GM21390 (cell line): ENCODE measurements at regions not wholly inside any gene's neighbourhood (a gene's known extent, or its start where the extent isn't known, plus 50 kb on each side); places are given as distances from the start of the nearest gene placed in this dataset.

Source experiments
- ATAC-seq: cut with Tn5 transposase; IDR thresholded peaks from one replicate; pipeline ENCODE4 v1.9.1; 2021; ENCODE audit not compliant: unreplicated experiment

DNA sequence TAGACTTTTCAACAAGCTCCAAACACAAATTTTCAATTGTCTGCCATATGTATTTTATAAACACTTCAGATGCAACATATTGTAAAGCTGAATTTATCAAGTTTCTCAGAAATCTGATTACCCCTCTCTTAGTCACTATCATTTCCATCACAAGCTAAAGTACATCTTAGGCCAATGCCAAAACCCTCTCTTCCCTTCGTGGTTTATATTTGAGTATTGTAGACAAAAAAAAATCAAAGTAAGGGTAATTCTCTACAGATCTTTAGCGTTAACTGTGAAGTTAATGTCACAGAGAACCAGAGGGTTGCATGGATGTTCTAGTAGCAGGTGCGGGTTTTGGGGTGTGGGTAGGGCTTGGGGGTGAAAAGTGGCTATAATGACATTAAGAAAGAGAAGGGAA lies 387.7 kb upstream of the PTGER4 start:
- no peak for ATAC-seq

DNA sequence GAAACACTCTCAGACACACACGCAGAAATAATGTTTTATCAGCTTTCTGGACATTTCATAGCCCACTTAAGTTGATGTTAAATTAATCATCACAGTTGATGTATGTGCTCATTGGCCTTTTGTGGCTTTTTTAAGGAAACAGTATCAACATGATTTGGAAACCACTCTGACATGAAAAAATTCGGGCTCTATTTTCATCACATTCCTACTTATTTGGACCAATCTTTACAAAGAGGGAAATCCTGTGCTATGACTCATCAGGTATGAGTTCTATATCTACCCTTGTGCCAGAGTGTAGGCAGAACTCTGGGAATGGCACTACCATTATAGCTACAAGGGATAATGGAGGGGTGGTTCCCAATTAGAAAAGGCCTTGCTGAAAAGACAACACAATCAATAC lies 388.4 kb upstream of the PTGER4 start:
- ATAC-seq = no peak

DNA sequence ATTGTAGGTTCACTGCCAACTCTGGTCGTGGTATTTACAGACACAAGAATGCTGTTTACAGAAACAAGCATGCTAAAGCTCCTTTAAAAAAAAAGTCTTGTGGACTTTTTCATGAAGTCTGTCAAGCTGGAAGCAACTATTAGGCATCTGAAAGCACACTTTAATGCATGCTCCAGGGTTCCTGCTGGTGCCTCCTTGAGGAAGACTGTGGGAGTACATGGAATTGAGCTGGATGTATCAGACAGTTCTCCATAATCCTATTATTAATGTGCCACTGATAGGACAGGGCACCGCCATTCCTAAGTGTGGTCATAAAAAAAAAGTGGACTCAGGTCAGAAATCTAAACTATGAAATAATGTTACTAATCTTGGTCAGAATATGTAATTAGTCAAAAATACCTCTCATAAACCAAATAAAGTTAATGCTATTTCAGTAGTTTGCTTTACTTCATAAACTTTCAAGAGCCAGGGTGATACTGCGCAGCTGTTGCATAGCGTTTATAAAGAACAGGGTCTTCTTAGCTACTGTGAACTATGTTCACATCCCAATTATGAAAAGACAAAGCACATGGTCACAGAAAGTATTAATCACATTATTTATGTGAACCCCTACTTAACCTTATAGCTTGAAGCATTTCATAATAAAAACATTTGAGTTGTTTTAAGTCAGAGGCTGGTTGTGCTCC lies 390.8 kb upstream of the PTGER4 start:
- ATAC-seq = no peak

DNA sequence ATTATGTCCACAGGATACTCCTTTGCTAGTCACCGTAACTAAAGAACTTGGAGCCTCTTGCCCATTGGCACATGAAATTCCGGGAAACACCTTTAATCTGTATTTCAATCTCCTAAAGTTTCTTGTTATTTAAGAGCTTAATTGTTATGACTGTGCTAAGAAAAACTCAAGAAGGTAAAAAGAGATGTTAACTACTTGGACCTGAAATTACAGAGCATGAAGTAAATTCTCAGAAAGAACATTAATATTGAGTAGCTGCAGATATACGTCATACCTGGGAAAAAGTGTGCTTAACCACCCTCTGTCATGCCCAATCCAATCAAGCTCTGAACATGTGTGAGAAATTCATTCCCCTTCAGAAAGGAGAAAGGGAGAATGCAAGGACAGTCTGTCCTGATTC lies 394.9 kb upstream of the PTGER4 start:
- no peak for ATAC-seq

DNA sequence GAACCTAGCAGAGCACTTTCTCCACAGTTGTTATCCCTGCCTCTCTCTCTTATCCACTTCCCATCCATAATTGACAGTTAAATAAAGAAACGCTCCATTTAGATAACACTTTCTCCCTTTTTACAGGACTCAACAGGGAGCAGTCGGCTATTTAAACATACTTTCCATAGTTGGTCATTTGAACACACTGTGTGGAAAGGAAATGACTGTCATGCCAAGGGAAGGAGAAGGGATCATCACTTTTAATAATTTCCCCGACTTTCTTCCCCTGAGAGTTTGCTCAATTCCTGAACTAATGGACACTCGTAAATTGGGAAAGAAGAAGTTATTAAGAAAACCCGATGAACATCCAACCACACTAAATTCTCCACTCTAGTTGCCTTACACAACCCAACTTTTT lies 400.8 kb upstream of the PTGER4 start:
- no peak for ATAC-seq

DNA sequence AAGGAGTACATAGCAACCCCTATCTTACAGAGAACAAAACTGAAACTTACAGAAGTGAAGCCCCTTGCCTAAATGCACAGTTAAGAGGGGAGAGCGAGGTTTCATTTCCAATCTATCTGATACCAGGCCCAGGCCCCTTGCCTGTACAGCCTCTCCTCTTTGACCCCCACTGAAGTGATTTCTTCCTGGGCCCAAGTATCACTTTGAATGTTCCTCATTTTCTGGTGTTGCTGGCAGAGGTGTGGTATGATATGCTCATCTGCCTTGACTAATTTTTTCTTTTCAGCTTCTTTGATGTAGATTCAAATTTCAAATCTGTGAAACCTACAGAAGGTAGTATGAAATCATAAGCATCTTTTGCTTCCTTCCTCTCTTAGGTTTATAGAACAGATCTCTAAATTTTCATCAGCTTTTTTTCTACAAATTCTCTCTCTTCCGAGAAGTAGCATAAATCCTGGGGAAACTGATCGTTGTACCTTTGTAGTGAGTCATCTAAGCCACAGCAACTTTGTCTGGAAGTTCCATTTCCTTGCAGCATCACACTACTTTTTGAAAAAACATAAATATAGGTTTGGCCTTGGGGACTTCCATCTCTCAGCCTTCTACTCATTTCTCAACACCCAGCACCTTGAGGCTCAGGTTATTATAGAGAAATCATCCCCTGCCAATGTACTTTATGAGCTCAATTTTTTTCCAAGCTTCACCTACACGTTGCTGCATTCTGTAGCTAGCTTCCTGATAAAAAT lies 402.4 kb upstream of the PTGER4 start:
- peak; percentile 69 for ATAC-seq

DNA sequence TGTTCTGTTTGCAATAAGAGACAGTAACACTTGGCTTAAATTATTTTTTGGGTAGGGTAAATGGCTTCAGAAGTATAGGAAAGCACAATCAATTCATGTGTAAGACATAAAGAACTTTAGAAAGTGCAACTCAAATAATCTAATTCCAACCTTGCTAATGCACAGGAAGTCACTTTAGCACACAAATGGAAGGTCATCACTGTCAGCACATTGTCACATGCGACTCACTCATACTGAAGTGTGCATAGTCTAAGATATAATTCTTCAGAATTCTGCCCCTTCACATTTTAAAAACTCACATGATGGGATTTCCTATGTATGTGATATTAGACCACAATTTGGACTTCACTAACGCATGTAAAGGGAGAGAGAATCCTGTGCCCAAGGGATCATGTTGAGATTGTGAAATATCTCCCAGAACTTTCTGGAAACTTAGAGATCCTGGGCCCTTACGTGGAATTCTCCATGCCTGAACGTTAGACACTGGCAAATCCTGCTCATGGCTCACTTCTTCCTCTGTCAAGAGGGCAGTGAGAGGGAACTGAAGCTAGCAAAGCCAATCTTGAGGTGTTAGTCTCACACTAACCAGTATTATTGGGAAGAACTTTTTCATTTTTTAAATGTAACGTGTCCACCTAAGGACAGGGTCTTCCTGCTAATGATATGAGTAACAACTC lies 403.2 kb upstream of the PTGER4 start:
- no peak for ATAC-seq

DNA sequence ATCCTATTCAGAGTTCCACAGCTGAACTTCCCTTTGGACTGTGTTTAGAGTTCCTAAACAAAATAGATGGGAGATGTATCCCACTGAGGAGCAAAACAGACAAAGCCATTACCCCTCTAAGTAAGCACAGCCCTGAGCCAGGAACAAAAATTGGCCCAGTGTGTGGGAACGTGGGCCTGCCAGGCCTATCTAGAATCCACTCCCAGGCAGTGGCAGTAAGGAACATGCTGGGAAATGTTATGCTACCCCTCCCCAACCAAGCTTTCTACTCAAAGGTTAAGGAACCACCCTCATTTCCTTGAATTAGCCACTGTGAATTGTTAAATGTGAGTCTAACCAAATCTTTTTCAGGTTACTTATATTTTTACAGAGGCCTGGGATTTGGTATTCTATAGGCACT lies 405.1 kb upstream of the PTGER4 start:
- ATAC-seq = no peak

DNA sequence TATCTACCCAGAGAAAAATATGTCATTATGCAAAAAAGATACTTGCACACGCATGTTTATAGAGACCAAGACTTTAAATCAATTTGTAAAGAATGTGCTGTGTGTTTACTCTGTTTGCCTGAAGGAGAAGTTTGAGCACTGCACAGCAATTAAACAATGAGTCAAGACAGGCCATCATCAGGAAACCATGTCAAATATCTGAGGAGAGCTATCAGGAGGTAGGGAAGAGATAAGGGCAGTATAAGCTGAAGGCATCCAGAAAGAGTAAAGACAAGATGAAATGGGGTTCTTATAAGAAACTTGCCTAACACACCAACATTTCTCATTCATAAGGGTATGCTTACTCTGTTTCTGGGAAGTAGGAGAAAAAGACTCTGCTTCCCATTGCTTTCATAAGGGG lies 405.8 kb upstream of the PTGER4 start:
- no peak for ATAC-seq

DNA sequence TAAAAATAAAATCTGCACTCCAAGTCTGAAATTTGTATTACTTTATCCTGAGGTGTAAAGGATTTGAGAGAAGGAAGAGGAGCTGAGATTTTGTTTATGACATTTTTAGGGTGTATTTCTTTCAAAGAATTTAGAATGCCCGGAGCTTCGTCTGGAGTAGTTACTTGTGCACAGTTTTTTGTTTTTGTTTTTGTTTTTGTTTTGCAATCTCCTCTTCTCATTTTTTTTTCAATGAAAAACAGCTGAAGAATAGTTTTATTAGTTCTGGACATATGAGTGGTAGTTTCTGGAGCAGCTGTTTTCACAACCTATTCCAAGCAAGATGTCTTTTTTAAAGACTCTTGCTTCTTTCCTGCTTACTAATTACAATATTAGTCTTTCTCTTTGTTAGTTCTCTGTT lies 408.2 kb upstream of the PTGER4 start:
- ATAC-seq = no peak

DNA sequence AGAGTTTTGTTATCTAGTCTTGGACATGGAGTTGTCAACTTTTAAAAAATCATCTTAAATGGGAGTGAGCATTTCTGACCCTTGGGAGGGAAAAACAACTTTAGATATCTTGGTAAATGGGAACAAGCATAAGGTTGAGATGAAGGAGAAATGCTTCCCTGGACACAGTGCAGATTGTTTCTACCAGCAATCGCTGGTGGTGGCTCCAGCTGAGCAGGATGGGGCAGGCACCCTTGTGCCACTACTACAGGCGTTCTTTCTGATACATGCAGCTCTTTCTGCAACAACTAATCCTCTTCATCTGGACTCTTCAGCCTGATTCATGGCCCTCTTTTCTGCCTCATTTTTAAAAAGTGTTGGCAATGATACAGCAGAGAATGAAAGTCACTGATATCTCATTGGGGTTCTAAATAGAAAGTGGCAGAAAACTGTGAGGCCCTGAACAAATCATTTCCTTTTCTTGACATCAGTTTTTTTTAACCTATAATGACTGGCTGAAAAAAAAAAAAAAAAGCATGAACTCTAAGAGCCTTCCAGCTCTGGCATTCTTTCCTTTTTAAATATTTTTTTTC lies 409.4 kb upstream of the PTGER4 start:
- ATAC-seq = no peak

DNA sequence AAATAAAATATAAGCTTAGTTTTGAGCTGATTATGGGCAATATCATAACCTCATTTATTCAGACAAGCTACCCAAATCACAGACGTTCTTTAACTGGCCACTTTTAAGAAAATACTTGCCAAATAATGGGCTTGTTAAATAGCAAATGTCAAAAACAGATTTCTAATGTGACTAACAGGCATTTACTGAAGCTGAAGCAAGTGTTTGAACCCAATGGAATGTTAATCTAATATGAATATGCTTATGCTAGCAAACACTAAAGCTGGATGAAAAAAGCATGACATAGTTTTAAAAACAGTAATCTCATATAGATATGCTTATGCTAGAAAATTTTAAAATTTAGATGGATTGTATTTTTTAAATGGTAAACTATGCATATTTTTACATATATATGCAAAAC lies 411.6 kb upstream of the PTGER4 start:
- no peak for ATAC-seq

DNA sequence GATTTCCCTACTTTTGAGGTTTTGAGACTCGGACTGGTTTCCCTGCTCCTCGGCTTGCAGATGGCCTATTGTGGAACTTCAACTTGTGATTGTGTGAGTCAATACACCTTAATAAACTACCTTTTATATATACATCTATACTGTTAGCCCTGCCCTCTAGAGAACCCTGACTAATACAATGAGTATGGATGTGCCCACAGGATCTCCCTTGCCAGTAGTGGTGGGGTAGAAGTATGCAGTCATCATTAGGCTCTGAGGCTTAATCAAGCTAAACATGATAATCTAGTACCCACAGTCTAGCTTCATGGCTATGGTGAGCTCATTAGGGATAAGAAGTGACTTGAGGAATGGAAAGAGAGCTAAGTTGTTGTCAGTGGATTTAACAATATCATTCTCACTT lies 412.8 kb upstream of the PTGER4 start:
- no peak for ATAC-seq

DNA sequence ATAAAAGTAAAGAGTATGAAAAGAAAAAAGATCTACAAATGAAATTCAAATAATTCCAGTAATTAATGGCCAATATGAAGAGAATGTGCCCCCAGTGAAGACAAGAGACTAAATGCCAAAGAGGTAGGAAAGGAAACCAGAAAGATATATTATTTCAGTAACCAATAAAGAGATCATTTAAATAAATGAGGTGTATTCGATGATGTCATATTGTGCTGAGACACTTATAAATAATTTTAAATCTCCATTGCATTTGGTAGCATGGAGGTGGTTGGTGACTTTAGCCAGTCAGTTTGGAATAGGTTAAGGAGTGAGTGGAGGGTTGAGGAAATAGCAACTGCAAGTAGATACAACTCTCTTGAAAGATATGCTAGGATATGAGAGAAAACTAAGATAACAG lies 417.7 kb upstream of the PTGER4 start:
- ATAC-seq = no peak

DNA sequence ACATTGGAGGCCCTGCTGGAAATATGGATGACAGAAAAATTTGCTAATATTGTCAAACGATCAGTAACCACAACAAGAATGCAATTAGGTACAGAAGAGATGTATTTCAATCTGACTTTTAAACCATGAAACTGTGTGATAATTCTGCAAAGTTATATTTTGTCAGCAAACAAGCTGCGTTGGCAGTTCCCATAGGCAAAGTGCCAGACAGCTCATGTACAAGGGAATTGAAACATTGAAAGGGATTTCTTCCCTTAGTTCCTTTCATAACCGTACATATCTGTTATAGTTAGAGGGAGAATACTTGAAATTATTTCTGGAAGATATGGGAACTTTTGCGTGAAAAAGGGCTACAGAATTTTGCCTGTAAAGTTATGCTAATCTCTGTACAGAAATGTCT lies 419.4 kb upstream of the PTGER4 start:
- no peak for ATAC-seq

DNA sequence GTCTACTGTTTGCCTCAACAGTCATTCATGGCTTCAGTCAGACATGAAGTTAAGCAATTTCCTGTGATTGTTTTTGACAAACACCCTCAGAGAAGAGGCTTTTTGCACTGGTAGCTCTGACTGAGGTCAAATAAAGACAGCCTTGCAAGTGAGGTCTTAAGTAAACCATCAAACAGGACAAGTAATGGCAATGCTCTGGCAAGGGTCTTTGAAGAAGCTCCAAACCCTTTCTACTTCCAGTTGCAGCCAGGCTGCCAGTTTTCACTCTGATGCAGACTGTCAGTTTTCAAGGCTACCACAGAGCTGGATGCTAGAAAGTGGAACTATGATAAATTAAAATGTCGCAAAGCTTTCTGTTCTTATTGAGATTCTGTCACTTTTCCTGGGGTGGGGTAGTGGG lies 421.5 kb upstream of the PTGER4 start:
- ATAC-seq = no peak

DNA sequence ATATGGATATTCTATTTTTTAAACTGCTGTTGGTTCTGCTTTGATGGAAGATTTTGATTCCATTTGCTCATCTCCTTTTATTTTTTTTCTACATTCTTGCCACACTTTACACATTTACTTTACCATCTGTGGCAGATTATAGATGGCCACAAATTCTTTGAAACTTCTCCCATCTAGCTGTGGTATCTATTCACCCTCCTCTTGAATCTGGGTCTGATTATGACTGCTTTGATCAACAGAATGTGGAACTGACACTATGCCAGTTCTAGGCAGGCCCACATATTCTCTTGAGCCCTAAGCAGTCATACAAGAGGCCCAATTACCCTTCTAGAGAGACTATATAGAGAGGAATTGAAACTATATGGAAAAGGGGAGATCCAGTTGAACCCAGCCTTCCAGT lies 439.0 kb upstream of the PTGER4 start:
- no peak for ATAC-seq

DNA sequence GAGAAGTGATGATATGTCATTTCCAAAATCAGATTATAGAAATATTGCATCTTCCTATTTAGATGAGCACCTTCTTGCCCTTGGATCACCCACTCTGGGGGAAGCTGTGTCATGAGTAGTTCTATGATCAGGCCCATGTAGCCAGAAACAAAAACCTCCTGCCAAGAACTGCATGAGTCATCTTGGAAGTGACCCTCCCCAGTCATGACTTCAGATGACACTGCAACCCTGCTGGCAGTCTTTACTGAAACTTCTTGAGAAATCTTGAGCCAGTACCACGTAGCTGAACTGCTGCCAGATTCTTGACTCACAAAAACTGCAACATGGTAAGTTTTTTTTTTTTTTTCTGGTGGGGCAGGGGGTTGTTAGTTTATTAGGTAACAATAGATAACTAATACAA lies 439.6 kb upstream of the PTGER4 start:
- ATAC-seq = no peak

DNA sequence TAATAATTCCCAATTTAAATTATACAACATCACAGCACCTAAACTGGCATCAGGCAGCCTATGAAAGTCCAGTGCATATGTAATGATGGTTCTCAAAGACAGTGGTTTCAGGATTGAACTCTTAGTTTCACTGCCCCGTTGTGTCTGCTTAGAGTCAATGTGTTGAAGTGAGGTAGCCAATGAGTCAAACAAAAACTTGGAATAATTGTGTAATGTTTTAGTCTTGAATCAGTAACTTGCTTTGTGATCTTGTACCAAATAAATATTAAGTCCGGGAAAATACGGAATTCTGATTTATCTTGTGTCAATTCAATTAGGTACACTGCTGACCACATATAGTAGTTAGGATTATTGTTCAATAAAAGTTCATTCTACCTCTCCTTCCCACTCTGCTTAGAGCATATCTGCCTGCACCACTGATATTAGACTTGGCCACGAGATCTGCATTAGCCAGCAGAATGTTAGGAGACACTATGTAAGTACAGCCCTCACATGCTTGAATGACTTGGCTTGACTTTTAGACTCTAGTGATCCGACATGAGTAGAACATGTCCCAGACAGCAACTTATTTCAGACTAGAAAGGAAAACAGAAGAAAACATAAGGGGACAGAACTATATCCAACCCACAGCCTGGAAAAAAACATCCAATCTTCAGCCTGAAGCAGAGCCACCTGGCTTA lies 441.5 kb upstream of the PTGER4 start:
- ATAC-seq = no peak

DNA sequence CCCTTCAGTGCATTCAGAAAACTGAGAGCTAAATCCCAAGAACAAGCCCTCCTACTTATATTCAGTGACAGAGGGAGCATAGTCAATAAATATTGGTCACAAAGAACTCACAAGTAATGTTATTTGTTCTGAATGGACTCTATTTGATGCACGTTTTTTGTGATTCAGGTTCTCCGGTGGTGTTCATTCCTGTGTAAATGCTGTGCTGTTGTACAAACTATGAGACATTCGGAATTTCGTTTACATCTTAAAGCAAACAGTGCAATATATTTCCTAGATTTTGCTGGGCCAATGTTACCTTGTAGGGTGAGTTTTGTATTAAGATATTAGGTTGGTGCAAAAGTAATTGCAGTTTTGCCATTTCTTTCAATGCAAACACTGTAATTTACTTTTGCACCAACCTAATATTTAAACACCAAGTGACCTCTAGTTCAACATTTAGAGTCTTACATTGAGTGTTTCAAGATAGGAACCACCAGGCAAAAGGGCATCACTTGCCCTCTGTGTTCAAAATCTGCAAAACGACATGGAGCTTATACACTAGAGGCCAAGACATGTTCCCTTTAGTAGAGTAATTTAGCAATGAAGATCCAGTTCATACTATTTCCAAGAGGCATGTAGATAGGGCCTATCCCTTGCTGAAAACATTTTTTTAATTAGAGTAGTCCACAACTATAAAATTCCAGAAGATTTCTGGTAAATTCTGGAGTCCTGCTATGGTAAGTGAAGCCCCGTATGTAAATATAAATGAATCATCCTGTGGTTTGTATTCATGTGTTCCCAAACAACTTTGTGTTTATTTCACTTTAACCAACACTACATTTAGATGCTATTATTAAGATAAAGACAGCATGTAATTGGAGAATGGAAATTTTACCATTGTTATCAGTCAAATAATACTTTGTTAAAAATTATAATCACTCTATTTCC lies 444.0 kb upstream of the PTGER4 start:
- no peak for ATAC-seq
